Right lobe of liver (tissue), 4 donors: ENCODE measurements at regions not wholly inside any gene's neighbourhood (a gene's known extent, or its start where the extent isn't known, plus 50 kb on each side); places are given as distances from the start of the nearest gene placed in this dataset.

Experiments
- POLR2A ChIP-seq: fragments of 450-650 bp; IDR thresholded peaks from one replicate; pipeline ENCODE4 v1.6.1; 2017; ENCODE audit warnings: antibody characterized with exemption, mild to moderate bottlenecking
- TF ChIP-seq, protein P1 (sequence below), 4 donors: fragments of 200-600 bp in 3 of 4; fragments of 450-650 bp in 1 of 4; IDR thresholded peaks; one replicate each; pipeline versions ENCODE4 v1.5.1 to v1.8.0; 2016 to 2022; ENCODE audit warnings: antibody characterized with exemption in 4 of 4, mild to moderate bottlenecking in 2 of 4
- donor health status: DM: no; HTN: no; CAD: no.
- donor health status: DM: no; HTN: no; CAD: no.
- donor health status: DM: no; HTN: yes; CAD: no.

DNA sequence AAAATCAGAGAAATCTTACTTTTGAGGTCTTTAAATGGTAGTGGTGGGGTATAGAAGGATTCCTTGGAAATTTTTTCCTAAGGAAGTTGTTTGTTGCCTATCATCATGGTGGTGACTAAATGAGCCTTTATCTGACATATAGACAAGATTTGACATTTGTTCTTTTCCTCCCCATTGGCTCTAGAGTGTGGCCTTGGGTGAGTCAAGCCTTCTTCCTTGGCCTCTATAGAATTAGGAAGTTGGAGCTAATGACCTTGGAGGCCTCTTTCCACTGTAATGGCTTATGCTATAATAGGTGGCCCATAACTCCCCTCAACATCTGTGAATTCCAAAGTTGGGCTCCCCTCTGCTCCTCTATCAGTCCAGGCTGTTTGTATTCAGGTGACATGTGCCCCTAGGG lies 79.1 kb upstream of the HNF1B start:
- TF ChIP-seq, protein P1, sequence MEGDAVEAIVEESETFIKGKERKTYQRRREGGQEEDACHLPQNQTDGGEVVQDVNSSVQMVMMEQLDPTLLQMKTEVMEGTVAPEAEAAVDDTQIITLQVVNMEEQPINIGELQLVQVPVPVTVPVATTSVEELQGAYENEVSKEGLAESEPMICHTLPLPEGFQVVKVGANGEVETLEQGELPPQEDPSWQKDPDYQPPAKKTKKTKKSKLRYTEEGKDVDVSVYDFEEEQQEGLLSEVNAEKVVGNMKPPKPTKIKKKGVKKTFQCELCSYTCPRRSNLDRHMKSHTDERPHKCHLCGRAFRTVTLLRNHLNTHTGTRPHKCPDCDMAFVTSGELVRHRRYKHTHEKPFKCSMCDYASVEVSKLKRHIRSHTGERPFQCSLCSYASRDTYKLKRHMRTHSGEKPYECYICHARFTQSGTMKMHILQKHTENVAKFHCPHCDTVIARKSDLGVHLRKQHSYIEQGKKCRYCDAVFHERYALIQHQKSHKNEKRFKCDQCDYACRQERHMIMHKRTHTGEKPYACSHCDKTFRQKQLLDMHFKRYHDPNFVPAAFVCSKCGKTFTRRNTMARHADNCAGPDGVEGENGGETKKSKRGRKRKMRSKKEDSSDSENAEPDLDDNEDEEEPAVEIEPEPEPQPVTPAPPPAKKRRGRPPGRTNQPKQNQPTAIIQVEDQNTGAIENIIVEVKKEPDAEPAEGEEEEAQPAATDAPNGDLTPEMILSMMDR (IDR thresholded peaks at IDR 0.05) = no peak
- TF ChIP-seq POLR2A = no peak
